NT2/D1 (cell line): ENCODE measurements at regions not wholly inside any gene's neighbourhood (a gene's known extent, or its start where the extent isn't known, plus 50 kb on each side); places are given as distances from the start of the nearest gene placed in this dataset.

Experiments used
- SUZ12 ChIP-seq: IDR thresholded peaks from 2 replicates; pipeline ENCODE4 v1.6.1; 2011; ENCODE audit not compliant: insufficient read length, insufficient read depth; ENCODE audit errors: extremely low read depth
- YY1 ChIP-seq: IDR thresholded peaks from 2 replicates; pipeline ENCODE4 v1.6.1; 2011; ENCODE audit not compliant: insufficient read length, insufficient read depth
- ZNF274 ChIP-seq: IDR thresholded peaks from 2 replicates; pipeline ENCODE4 v1.6.1; 2011; ENCODE audit warnings: mild to moderate bottlenecking, low read depth, low read length

DNA sequence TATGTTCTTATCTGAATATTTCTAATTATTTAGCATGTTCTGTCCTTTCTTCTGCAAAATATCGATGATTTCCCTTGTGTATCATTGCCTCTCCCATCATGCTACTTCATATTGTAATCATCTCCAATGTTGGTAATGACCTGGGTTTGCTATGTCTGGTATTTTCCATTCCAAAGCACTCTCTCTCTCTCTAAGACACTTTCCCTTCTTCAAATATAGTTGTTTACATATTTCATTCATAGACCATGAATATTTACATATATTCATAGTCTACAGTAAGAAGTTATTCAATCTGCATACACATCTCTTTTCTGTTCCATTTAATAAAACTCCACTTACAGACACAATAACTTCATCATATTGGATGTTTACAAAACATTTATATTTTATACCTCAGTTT is 1516.5 kb upstream of the FLRT2 start:
- TF ChIP-seq ZNF274 (no peak), YY1 (no peak), SUZ12 (no peak)
